Fibroblast of skin of left biceps (primary cell): ENCODE measurements at regions not wholly inside any gene's neighbourhood (a gene's known extent, or its start where the extent isn't known, plus 50 kb on each side); places are given as distances from the start of the nearest gene placed in this dataset.
"Not testable (repeated sequence)": the region's sequence is repeated elsewhere in the genome, so short reads cannot be mapped to it uniquely, and the experiment has no call there.

Experiments used
- DNase-seq, 2 experiments: peaks; one replicate each; pipeline ENCODE4 v3.0.0-alpha.2; 2013; ENCODE audit warnings: low read depth in 2 of 2

DNA sequence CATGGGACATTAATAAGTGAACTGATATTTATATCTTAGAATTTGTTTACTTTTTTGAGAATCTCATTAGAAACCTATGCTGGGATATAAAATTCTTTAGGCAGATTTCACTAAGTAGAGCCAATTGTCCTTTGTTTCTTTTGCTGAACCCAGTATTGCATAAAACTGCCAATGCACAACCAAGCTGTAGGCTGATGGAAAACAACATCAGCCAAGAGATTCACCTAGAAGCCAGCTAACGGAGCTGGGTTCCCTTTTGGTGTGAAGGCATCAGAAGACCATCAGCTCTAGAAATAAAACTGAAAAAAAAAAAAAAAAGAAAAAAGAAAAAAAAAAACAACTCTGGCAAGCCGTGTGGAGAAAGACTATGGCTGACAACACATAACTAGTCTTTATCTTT is 328.2 kb upstream of the PDE3A start:
- no peak for DNase-seq

DNA sequence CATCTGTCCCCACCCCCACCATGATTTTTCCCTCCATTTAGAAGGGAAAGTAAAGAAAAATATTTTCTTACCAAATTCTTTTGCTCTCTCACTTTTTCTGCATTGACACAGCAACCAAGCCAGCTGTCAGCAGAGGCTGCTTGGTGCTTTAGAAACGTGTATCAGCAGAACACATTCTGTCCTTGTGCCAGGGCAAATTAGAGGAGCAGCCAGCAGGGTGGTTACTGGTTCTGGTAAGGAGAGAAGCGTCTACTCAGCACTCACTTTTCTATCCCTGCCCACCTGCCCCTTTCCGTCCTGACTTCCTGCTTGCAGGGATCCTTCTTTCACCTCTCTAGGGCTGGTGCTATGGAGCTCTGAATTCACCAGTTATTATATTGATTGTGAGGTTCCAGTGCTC is 327.5 kb upstream of the PDE3A start:
- no peak for DNase-seq

GRCh38 chr12:20044351-20044750 is 324.0 kb upstream of the PDE3A start:
- DNase-seq = no peak

GRCh38 chr12:20044846-20045245 is 323.5 kb upstream of the PDE3A start:
- peak; percentile 29 to 40 for DNase-seq

DNA sequence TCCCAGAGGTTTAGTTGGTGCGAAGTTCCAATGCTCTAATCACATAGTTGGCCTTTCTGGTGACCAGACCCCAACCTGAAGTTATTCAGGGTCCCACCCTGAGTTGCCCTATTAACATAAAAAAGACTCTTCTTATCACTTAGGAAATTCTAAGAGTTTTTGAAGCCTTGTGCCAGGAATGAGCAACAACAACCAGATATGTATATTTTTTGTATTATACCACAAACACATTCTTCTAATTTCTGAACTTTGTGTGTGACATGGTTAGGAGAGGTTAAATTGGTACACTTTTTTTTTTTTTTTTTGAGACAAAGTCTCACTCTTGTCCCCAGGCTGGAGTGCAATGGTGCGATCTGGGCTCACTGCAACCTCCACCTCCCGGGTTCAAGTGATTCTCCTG is 320.4 kb upstream of the PDE3A start:
- DNase-seq = no peak

GRCh38 chr12:20050221-20050620 is 318.1 kb upstream of the PDE3A start:
- peak; percentile 15 to 43 for DNase-seq

DNA sequence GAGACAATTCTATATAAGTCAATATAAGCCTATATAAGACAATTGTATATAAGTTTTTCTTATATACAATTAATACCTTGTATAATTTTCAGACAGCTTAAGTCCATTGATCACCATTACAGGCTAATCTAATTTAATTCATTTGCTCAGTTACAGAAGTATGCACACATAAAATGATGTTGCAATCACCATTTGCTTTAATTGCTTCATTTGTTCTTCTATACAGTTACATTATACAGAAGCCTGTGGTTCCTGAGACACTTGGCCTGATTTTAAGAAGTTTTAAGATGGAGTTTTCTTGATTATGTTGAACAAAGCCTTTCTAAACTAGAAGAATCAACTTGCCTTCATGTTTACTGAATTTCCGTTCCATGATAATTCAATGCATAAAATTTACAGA is 314.6 kb upstream of the PDE3A start:
- DNase-seq = no peak

- DNase-seq = no peak
These were observed 312.5 kb upstream of the PDE3A start for GRCh38 chr12:20055856-20056255.

DNA sequence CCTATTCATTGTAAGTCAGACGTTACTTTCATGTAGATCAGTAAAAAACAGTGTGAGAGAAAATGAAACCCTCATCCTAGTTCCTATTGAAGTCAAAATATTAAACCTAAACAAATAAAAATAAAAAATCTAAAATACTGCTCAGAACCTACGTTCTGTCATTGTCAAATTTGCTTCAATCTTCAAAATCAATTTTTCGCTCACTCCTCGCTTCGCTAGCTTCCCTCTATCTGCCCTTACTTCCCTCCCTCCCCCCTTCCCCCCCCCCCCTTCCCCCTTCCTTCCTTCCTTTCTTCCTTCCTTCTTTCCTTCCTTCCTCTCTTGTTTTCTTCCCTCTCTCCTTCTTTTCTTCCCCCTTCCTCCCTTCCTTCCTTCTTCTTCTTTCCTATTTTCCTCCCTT is 310.9 kb upstream of the PDE3A start:
- no peak for DNase-seq

- peak; percentile 53 to 65 for DNase-seq
These were observed 305.2 kb upstream of the PDE3A start for GRCh38 chr12:20063116-20063515.

- DNase-seq = no peak
These were observed 290.7 kb upstream of the PDE3A start for GRCh38 chr12:20077618-20078017.

GRCh38 chr12:20089077-20089476 is 279.3 kb upstream of the PDE3A start:
- DNase-seq = no peak

DNA sequence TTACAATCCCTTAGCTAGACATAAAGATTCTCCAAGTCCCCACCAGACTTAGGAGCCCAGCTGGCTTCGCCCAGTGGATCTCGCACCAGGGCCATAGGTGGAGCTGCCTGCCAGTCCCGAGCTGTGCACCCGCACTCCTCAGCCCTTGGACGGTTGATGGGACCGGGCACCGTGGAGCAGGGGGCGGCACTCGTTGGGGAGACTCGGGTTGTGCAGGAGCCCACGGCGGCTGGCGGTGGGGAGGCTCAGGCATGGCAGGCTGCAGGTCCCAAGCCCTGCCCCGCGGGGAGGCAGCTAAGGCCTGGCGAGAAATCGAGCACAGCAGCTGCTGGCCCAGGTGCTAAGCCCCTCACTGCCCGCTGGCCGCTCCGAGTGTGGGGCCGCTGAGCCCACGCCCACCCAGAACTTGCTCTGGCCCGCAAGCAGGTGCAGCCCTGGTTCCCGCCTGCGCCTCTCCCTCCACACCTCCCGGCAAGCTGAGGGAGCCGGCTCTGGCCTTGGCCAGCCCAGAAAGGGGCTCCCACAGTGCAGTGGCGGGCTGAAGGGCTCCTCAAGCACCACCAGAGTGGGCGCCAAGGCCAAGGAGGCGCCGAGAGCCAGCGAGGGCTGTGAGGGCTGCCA is 275.0 kb upstream of the PDE3A start:
- DNase-seq = not testable (repeated sequence)

GRCh38 chr12:20096430-20096829 is 271.9 kb upstream of the PDE3A start:
- DNase-seq = no peak

DNA sequence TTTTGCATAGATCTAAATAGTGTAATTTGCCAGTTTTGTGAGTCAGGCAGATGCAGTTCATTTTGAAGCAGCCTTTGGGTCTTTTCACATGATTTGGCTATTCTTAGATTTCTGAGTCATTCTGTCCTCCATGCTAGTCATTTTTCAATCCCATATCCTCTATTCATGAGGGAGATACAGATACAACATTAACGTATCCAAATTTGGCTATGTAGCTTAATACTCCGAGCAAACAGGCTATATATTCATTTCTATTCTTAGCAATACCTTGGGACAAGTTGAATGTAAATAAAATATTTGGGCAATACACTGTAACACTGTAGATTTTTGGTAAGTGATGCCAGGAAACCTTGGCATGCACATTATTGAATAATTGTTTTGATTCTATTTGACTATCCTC is 270.7 kb upstream of the PDE3A start:
- peak; percentile 33 to 43 for DNase-seq

DNA sequence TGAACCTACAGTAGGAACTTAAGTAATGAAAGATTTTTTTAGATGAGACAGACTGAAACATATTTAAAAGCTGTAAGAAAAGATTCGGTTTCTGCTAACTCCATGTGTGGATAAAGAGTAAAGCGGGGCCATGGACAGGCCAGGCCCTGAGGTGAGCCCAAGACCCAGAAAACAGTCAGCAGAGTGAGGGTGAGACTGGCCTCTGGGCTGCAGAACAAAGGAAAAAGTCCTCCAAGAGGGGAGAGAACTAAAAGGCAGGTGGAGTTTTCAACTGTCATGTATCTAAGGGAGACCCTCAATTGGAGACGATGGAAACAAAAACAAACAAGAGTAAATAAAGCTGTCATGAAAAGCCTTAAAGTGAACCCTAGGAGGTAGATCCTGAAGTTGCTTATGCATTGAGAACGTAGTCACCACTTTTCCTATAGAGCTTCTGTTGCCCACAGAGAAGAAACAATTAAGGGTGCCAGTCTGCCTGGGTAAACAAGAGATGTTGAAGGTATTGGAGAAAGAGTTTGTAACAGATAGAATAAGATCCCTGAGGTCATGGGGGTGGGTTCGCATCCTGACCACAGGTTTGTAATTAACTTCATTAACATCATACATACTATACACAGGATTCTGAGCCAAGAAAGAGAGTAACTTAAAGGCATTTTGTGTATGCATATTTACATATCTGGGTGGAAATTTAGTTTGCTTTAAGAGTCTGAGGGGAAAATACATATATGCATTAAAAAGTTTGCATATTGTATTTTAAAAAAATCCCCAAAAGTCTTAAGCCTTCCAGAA is 268.7 kb upstream of the PDE3A start:
- DNase-seq = no peak

DNA sequence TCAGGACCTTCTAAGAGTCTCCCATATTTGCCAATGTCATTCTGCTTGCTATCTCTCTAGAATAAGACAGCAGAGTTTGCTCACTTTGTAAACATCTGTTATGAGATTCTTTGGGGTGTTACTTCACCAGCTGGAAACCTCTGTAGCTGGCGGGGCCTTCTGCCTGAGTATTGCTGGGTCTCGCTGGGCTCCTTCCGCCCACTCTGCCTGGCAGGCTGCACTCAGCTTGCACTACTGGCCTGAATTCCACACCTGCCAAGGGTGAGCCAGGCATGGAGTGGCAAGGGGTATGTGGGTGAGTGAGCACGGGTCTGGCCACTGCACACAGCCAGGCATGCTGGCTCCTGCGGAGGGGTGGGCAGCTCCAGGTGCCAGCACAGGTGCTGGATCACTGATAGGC is 267.3 kb upstream of the PDE3A start:
- DNase-seq = no peak

DNA sequence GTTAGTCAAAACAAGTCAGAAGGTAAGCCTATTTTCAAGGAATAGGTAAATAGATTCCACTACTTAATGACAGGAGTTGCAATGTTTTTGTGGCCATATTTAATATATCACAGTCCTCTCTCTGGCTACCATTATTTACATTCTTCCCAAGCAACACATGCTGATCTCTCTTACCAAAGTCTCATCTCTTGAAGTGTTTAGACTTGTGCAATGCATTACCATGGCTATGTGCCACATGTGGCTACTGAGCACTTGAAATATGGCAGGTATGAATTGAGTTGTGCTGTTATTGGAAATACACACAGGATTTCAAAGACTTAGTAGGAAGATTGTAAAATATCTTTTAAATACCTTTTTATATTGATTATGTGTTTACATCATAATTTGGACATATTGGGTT is 262.4 kb upstream of the PDE3A start:
- peak; percentile 31 to 32 for DNase-seq

GRCh38 chr12:20109676-20110075 is 258.7 kb upstream of the PDE3A start:
- no peak for DNase-seq

DNA sequence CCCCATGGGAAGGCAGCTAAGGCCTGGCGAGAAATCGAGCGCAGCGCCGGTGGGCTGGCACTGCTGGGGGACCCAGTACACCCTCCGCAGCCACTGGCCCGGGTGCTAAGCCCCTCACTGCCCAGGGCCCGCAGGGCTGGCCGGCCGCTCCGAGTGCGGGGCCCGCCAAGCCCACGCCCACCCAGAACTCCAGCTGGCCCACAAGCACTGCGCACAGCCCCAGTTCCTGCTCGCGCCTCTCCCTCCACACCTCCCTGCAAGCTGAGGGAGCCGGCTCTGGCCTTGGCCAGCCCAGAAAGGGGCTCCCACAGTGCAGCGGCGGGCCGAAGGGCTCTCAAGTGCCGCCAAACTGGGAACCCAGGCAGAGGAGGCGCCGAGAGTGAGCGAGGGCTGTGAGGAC is 253.0 kb upstream of the PDE3A start:
- not testable (repeated sequence) for DNase-seq

GRCh38 chr12:20119596-20120402 is 248.5 kb upstream of the PDE3A start:
- DNase-seq = no peak

DNA sequence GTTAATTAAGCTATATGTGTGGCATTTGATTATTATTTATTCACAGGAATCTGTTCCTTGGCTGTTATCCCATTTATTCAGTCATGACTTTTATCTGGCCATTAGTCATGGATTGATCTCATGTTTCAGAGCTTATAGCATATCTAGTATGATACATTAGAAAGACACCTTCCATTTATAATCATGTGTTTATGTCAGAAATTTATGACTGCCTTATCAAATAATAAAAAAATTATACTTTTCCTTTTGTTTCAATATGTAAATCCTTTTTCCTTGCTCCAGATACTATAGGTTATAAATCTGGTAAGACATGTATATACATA is 248.0 kb upstream of the PDE3A start:
- no peak for DNase-seq

- DNase-seq = no peak
These were observed 246.1 kb upstream of the PDE3A start for GRCh38 chr12:20122274-20122673.
